ENCODE measurements at regions not wholly inside any gene's neighbourhood (a gene's known extent, or its start where the extent isn't known, plus 50 kb on each side); places are given as distances from the start of the nearest gene placed in this dataset.
"Not testable (repeated sequence)": the region's sequence is repeated elsewhere in the genome, so short reads cannot be mapped to it uniquely, and the experiment has no call there.

DNA sequence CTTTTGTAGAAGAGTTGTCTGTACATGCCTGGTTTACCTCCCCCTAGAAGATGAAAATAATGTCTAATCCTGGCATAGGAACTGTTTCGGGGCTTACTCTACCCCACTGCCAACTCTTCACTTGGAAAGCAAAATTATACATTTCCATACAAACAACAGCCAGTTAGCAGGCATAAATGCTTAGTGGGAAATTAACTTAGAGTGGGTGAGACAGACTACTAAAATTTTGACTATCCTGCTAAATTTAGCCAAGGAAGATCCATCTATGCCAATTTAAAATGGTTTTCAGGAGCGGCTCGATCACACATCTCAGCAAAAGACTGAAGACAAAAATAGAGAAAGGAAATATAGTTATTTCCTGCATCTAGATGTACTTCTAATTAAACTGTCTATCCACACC is 221.2 kb downstream of the TPBG start:
- DNase-seq, result no peak

DNA sequence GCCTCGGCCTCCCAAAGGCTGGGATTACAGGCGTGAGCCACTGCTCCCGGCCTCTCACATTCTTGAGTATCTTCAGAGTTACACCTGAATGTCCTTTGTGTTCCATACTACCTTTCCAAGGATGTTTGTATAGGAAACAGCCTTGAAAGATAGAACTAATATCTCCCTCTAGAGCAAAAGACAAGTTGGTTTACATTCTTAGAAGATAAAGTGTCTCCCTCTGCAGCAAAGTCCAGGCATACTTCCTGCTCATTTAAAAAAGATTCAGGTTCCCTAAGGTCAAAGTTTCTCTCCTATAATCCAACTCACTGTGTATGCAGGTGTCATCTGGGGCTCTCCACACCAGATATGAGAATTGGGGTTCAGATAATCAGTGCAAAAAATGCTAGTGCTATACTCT is 224.4 kb downstream of the TPBG start:
- DNase-seq, result no peak

DNA sequence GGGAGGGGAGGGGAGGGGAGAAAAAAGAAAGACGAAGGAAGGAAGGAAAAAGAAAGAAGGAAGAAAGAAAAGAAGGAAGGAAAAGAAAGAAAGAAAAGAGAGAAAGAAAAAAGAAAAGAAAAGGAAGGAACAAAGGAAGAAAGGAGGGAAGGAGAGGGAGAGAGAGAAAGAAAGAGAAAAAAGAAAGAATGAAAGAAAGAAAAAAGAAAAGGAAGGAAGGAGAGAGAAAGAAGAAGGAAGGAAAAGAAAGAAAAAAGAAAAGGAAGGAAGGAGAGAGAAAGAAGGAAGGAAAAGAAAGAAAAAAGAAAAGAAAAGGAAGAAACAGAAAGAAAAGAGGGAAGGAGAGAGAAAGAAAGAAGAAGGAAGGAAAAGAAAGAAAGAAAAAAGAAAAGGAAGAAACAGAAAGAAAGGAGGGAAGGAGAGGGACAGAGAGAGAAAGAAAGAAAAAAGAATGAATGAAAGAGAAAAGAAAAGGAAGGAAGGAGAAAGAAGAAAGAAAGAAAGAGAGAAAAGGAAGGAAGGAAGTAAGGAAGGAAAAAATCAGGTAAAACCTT is 225.3 kb downstream of the TPBG start:
- DNase-seq, result no peak

DNA sequence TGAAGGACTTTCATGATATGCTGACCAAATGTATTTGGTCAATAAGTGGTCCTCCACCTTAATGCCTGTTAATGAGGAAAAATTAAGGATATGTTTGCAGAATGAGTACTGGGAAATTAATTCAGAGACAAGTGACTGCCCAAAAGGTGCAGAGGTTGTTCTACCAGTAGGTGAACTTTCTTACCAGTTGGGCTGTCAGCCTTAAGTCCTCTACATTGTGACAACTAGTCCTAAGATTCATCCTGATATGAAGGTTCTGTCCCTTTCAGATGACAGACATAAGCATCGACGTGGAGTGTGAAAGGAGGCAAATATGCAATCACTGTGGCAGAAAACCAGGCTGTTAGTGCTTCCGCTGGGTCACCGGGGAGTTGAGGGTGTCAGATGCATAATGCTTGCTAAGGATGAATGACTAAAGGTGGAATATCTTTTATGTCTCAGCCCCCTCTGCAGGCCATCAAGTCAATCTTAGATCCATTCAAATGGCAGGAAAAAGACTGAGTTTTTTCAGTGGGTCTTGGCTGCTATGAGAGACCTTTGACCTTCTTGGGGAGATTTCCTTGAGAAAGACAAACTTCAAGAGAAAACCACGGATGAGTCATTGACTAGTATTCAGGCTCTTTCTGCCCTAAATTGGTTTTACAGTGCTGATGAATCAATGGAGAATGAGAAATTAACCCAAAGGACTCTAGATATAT is 226.0 kb downstream of the TPBG start:
- peak; percentile 11 for DNase-seq

DNA sequence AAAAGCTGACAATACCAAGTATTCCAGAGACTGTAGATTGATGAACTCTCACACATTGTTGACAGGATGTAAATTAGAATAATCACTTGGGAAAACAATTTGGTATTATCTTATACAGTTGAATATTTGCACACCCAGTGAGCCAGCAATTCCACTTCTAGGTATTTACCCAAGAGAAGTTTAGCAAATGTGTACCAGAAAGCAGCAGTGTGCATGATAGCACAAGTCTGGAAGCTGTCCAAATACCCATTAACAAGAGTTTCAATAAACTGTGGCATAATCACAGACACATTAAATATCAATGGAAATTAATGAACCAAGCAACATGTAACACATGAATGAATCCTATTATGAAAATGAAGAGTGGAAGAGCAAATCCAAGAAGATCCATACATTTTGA is 233.6 kb downstream of the TPBG start:
- no peak for DNase-seq

DNA sequence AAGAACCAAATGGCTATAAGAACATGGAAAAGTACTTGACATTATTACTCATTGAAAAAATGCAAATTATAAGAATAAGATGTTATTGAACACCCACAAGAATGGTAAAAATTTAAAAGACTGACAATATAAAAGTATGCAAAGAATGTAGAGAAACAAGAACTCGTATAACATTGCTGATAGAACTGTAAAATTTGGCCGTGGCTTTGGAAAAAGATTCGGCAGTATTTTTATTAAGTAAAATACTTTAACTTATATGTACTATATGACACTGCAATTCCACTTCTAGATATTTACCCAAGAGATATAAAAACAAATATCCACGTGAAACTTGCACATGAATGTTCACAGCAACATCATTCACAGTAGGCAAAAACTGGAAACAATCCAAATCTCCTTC is 239.2 kb downstream of the TPBG start:
- DNase-seq, result no peak

DNA sequence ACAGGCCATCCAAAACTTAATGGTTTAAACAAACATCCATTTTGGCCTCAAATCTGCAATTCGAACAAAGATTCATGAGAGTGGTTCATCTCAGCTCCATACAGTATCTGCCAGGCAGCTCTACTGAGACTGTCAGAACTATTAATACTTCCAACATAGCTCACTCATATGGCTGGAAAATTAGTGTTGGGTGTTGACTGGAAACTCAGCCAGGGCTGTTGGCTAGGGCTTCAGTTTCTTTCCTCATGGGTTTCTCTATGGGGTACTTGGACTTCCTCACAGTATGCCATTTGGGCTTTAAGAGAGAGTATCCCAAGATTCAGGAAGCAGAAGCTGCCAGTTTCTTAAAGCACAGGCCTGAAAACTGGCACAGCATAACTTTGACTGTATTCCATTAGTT is 240.3 kb downstream of the TPBG start:
- no peak for DNase-seq

DNA sequence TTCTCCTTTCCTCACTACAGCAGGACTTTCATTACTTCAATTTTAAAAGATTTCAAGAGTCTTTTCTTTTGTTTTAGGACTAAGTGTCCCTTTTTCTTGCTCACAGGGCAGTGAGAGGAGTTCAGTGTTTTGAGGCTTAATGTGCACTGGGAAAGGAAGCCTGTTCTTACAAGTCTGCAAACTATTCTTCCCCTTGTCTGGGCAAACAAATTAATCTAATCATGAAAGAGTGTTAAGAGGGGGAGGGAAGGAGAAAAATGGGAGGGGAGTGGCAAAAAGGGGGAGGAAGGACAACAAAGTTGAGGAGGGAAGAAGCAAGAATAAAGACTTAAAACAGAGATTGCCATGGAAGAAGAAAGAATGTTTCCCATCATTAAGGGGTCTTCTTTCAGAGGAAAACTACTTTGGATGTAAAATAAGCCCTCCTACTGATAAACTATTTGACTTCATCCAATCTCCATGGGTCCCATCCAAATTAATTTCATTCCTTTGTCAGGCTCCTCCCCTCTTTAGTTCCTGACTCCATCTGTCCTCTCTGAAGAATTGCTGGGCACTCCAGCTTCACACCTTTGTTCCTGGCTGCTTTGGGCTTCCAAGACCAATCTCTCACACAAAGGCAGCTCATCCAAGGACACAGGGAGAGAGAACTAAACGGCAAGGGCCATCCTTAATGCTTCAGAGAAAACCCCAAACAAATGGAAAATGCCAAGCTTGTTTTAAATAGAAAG is 244.5 kb downstream of the TPBG start:
- no peak for DNase-seq

DNA sequence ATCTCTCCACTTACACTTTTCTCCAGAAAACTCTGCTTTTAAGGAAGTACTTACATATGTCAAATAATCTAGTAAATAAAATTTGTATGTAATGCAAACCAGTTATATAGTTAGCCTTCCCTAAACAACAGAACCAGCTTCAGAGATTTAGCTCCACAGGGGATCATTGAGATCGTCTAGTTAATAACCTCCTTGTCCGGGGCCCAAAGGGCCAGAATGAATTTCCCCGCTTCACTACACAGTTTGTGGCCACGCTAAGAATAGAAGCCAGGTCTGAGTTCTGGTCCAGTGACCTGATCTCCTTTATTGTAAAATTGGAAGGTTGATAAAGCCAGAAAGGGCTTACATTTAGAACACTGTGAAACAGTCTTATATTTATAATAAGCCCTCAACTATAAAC is 245.2 kb downstream of the TPBG start:
- DNase-seq, result no peak

GRCh38 chr6:82611751-82612150 is 248.1 kb downstream of the TPBG start:
- DNase-seq, result no peak

DNA sequence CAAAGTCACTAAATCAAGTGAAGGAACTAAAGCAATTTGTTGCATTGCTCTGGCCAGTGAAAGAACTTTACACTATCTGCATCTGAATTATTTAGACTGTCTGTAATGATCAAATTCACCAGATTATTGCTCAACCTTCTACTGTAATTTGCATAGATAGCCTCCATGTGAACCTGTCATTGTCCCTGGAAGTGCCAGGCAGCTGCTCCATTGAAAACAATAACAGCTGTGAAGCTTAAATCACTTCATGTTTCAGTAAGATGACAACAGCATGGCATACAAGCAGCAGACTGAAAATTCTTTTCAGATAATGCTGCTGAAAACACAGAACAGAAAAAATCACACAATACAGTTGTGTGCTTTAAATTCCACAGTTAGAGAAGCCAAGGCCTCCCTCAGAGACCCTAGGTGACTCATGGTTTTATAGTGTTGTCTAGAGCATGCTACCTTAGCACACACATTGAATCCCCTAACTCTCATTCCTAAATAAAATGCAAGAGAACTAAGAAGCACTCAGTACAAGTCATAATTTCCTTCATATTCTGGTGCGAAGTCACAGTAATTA is 248.9 kb downstream of the TPBG start:
- DNase-seq, result no peak

- no peak for DNase-seq
Observed at GRCh38 chr6:82614518-82614917, 250.9 kb downstream of the TPBG start.

GRCh38 chr6:82616386-82617028 is 252.9 kb downstream of the TPBG start:
- no peak for DNase-seq

DNA sequence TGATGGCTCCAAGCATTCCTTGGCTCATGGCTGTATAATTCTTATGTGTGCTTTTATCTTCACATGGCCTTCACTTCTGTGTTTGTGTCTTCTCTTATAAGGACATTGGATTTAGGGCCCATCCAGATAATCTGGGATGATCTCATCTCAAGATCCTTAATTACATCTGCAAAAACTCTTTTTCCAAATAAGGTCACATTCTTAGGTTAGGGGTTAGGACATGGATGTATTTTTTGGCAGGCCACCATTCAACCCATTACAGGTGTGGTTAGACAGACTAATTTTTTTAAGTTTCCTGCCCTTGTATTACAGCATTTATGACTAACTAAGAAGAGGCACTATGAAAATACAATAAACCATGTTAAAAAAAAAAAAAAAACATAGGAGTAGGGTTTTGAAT is 254.0 kb downstream of the TPBG start:
- DNase-seq, result no peak

- no peak for DNase-seq
Observed at GRCh38 chr6:82619573-82619972, 256.0 kb downstream of the TPBG start.

- no peak for DNase-seq
Observed at GRCh38 chr6:82622461-82622860, 258.8 kb downstream of the TPBG start.

- no peak for DNase-seq
Observed at GRCh38 chr6:82624251-82624650, 260.6 kb downstream of the TPBG start.

GRCh38 chr6:82626946-82627345 is 263.3 kb downstream of the TPBG start:
- not testable (repeated sequence) for DNase-seq

- no peak for DNase-seq
Observed at GRCh38 chr6:82629921-82630320, 266.3 kb downstream of the TPBG start.

DNA sequence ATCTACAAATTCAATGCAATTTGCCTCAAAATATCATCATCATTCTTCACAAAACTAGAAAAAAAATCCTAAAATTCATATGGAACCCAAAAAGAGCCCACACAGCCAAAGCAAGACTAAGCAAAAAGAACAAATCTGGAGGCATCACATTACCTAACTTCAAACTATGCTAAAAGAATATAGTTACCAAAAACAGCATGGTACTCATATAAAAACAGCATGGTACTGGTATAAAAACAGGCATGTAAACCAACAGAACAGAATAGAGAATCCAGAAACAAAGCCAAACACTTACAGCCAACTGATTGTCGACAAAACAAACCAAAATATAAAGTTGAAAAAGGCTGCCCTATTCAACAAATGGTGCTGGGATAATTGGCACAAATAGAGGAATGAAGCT is 278.1 kb downstream of the TPBG start:
- DNase-seq, result no peak

- no peak for DNase-seq
Observed at GRCh38 chr6:82645536-82646230, 282.1 kb downstream of the TPBG start.

DNA sequence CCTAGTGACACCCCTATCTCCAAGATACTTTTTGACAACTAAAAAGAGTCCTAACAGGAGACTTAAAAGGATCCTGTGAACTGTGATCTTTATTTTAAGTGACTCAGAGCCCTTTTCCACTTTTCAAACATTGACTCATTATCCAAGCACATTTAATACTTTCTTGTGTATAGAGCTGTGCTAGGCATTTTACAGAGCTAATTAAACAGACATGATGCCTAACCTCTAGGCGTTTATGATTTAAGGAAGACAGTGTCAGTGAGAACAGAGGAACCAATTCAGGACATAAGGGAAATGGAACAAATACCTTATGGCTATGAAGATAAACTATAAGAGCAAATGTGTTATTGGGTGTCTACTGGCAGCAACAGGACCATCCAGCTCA is 282.6 kb downstream of the TPBG start:
- no peak for DNase-seq

- no peak for DNase-seq
Observed at GRCh38 chr6:82651845-82652335, 288.3 kb downstream of the TPBG start.

All from NCI-H187 treated with DMSO at 0.1 percent for 48 hours (cell line).